ENCODE measurements at regions not wholly inside any gene's neighbourhood (a gene's known extent, or its start where the extent isn't known, plus 50 kb on each side); places are given as distances from the start of the nearest gene placed in this dataset.

DNA sequence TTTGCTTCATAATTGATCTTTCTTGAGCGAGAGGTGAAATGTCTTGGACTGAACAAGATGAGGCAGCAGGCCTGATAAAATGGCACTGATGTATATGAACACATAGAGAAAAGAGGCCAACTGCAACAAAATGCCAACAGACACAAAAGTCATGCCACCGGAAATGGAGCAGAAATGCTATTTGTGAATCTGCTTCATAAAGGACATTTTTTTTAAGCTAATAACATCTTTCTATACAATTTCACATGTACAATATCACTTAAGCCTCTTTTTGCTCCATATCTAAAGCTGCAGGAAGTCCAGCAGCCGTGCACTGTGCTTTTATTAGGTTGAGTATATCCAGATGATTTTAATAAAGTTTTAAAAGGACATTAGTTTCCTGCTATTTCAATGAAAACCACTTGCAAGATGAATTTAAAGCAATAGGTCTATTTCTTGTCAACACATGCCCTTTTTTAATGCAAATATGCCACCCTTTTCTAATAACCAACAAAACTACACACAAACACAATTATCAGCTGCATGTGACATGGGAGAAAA, 169.2 kb upstream of the ADAMTS9 start:
- intact Hi-C loops (cut with DNase I) = no loop called here
- no peak for ATAC-seq (ENCODE audit: poor library complexity)
- DNase-seq = no peak

DNA sequence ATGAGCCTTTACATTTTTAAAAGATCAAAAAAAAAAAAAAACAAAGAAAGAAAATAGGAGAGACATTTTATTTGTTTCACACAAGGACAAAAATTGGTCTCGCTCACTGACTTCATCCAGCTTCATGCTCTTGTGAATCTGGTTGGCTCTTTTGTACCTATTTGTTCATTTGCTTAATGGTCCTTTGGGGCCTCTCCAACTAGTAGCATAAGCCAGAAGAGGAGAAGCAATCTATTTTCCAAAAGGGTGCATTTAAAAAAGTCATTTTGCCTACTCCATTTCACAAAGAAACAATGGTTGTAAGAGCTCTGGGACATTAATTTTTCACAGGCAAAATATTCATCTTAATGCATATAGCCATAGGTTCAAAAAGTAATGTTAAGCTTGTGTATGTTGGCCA, 168.3 kb upstream of the ADAMTS9 start:
- DNase-seq (no peak), ATAC-seq (ENCODE audit: poor library complexity) (no peak)
- intact Hi-C loops (cut with DNase I) = no loop called here

DNA sequence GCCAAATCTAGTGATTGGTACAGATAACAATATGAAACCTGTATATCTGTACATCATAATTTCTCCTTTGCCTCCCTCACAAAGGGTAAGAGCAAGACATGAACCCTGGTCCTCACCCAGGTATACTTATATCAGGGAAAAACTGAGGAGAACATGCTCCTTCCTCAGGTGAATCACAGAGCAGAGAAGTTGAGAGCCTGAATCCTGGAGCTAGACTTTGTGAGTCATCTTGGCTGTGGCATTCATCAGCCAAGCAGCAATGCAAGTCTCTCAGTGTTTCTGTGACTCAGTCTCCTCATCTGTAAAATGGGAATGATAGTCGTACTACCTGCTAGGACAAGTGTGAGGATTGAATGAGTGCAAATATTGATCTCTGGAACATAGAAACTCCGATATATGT, 165.7 kb upstream of the ADAMTS9 start:
- intact Hi-C loops (cut with DNase I) = no loop called here
- DNase-seq (no peak), ATAC-seq (ENCODE audit: poor library complexity) (no peak)

DNA sequence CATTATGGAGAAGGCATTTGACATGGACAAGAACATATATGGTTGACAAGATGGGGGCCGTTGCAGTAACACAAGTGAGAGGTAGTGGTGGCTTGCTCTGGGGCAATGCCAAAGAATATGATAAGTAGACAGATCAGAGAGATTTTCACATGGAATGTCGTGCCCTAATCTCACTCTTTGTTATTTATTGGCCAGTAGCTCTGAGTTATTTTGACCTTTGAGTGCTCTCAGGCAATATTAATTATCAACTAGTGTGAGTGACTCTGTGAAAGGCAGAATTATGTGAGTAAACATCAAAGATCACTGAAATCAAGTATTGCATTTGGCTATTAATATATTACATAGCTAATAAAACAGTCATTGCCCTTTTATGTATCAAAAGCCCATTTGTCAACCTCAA, 164.9 kb upstream of the ADAMTS9 start:
- no peak for ATAC-seq (ENCODE audit: poor library complexity)
- DNase-seq = no peak
- intact Hi-C loops (cut with DNase I) = no loop called here

DNA sequence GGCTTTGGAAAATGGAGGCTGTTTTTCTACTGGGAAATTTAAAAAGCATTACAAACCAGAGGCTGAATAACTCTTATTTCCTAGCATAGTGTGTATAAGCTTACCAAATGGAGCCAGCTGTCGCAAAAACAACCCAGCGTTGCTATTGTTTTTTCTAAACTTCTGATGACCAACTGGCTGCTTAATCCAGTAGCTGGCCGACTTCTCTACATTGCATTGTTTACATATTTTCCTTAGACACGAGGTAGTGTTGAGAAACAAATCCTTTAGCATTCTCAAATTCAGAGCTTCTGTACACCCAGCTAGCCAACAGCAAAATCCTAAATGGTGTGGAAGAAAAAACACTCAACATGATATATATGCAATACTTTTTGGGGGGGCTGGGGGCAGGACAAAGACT, 161.0 kb upstream of the ADAMTS9 start:
- intact Hi-C loops (cut with DNase I) = no loop called here
- no peak for ATAC-seq (ENCODE audit: poor library complexity)

DNA sequence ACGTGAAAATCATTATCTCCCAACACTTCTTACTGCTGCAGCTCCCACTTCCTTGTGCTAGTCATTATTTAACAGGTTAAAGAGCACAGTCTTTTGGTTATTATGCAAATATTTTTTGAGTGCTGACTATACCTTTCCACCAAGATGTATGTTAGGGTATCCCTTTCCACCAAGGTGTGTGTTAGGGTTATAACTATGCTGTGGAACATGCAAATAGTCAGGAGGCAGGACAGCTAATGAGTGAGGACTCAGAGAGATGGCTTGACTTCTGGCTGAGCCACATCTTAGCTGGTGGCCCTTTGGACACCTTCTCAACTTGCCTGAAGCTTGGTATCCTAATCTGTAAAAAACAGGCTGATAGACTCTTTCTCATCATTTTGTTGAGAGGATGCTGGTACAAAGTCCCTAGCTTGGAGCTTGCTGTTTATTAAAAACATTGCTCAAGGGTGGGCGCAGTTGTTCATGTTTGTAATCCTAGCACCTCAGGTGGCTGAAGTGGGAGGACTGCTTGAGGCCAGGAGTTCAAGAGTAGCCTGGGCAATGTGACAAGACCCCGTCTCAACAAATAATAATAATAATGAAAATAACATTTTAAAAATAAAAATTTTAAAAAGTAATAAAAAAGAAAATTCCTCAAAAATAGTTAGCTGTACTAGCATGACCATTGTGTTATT, 160.5 kb upstream of the ADAMTS9 start:
- ATAC-seq (ENCODE audit: poor library complexity) = no peak
- no peak for DNase-seq
- intact Hi-C loops (cut with DNase I) = no loop called here

More for the DNA sequence above, 161.0 kb upstream of the ADAMTS9 start:
- no peak for DNase-seq

DNA sequence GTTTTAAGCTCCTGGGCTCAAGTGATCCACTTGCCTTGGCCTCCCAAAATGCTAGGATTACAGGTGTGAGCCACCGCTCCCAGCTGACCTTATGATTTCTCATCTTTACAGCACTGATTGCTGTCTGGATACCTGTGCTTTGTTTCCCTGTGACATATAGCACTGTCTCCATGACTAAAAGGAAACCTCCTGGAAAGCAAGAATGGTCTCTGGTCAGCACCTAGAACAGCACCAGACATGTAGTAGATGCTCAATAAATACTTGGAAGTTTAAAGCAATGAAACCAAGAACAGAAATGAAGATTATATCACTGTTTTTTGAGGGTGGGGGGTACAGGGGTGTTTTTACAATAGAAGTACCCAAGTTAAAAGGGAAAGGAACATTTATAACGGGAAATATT, 156.8 kb upstream of the ADAMTS9 start:
- ATAC-seq (ENCODE audit: poor library complexity) (no peak), DNase-seq (no peak)
- intact Hi-C loops (cut with DNase I) = no loop called here

DNA sequence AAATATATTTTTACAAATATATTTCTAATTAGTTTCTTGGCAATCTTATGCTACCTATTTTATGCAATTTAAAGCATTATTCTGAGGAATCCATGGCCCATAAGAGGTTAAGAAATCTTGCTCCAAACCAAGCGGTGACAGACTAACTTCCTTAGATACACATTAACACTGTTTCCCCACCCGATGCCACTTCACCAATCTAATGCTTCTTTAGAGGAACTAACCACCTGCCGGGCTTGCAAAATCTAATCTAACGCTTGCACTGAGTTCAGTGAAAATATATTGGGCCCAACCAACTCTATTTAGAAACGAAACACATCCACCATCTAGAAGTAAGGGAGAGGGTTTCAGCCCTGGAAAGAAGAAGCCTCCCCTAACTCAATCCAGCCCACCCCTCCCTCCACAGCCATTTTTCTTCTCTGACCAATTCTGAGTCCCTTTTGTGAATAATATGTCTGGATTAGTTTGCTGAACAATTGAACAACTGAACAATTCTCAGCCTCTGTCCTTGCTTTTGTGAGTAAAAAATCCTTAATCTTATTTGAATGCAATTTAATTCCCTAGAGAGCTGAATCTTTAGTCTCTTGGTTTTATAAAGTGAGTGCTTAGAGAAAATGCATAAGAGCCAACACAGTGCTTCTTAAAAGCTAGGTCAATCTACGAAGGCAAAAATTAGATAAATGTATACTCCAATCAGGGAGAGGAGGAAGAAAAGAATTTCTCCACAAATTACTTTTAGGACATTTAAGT, 150.4 kb upstream of the ADAMTS9 start:
- intact Hi-C loops (cut with DNase I) = no loop called here
- ATAC-seq (ENCODE audit: poor library complexity) (no peak), DNase-seq (no peak)

DNA sequence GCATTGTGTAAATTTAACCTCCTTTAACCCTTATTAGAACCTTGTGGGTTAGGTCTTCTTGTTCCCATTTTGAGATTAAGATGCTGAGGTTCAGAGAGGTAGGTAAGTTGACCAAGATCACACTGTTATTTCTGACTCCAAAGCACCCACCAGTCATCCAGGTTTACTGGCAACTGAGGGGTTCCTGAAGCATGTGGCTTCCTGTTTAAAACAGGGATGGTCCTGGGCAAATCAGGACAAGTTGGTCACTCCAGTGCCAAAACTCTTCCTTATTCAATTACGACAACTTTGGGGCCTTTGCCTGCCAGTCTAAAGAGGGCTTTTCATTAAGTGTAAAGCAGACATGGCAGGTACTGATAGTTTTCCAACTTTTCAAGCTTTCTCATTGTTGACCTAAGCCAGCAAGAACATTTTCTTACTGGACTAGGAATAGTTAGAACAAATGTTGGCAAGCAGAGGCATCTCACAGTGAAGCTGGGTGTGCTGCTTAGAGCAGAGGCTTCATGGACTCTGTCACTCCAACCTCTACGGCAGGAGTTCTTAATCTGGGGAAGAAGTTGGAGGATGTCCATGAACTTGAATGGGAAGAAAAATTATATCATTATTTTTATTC, 149.4 kb upstream of the ADAMTS9 start:
- no peak for ATAC-seq (ENCODE audit: poor library complexity)
- DNase-seq = no peak
- intact Hi-C loops (cut with DNase I) = no loop called here

DNA sequence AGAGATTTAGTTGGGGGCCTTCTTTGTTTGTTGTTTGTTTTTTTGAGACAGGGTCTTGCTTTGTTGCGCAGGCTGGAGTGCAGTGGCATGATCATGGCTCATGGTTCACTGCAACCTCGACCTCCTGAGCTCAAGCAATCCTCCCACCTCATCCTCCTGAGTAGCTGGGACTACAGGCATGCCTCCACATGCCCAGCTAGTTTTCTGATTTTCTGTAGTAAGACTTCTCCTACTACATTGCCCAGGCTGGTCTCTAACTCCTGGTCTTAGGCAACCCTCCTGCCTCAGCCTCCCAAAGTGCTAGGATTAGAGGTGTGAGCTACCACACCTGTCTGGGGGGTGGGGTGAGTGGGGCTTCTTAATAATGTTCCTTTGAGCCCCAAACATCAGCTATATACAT, 148.3 kb upstream of the ADAMTS9 start:
- DNase-seq (no peak), ATAC-seq (ENCODE audit: poor library complexity) (no peak)
- intact Hi-C loops (cut with DNase I) = no loop called here

DNA sequence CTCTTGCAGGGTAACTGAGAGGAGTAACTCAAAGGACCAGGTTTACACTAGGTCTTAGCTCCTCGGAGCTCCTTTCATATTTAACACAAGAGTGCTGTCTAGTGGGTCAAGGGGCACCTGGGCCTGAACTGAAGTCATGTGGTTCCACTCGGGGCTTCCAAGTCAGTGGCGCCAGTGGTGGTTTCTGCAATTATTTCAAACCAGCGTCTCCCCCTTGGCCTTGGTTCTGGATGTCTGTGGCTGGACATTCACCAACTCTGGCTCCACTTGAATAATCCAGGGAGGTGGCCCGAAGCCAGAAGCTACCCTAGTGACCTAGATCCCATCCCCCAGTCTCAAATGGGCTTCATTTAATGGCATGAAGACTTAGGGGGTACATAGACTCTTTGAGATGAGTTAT, 144.3 kb upstream of the ADAMTS9 start:
- DNase-seq = no peak
- intact Hi-C loops (cut with DNase I) = no loop called here
- no peak for ATAC-seq (ENCODE audit: poor library complexity)

DNA sequence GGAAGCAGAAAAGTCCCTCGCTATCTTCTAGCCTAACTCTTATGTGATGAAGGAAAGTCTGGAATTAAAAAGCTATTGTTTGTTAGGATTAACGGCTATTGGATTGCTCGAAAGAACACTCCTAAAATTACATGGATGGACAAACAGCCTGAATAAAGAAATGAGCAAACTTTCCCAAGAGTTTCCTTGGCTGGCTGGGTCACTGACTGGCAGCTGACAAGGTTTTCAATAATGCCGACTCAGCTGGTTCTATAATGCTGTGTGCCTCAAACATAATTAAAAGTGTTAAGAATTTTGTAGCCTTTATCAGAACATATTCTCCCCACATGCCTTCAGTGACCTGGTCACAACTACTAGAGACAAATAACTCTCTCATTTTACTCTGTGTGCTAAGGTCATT, 142.9 kb upstream of the ADAMTS9 start:
- DNase-seq (no peak), ATAC-seq (ENCODE audit: poor library complexity) (no peak)
- intact Hi-C loops (cut with DNase I) = no loop called here

DNA sequence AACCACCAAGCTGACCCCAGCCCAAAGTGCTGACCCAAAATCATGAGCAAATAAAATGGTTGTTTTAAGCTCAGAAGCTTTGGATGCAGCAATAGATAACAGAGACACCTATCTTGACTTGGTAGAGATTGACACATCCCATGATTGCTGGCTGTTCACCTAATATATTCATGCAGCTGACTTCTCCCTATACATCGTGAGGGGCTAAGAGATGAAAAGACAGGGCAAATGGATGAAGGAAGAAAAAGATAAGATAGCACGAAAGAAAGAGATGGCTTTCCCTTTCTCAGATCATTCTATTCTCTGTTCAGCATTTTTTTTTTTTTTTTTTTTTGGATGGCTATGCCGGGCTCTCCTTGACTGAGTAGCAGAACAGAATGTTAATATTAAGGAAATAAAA, 141.5 kb upstream of the ADAMTS9 start:
- ATAC-seq (ENCODE audit: poor library complexity) = no peak
- intact Hi-C loops (cut with DNase I) = no loop called here

DNA sequence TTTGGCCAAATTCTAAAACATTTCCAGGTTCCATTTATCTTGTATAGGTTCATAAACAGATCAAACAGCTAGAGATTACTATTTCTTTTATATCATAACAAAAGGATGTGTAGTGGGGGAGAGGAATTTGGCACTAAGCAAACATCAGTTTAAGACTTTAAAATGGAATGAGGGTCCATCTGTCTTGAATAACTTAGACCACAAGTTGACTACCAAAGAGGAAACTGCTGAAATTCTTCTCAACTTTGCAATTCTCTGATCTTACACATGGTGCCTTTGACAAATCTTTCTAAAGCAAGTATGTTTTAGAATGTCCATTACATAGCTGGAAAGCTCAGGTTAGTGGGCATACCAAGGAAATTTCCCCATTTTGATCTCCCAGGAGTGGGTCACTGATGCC, 140.5 kb upstream of the ADAMTS9 start:
- intact Hi-C loops (cut with DNase I) = no loop called here
- no peak for ATAC-seq (ENCODE audit: poor library complexity)

More for the DNA sequence above, 141.5 kb upstream of the ADAMTS9 start:
- no peak for DNase-seq

DNA sequence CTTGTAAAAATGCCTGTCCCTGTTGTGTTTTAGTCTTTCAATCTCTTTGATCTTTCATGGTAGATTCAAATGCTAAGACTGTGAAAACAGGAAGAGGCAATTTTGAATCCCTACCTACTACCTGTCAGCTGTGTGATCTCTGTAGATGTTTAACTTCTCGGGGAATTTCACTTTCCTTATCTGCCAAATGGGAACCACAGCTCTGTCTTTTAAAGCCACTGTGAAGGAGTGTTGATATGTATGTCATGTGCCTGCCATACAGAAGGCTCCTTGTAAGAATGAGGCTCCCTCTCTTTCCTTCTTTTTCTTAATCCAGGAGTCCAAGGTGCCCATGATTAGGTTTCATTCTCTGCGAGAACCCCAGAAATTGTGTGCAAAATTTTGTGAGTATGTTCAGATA, 139.6 kb upstream of the ADAMTS9 start:
- intact Hi-C loops (cut with DNase I) = no loop called here
- DNase-seq (no peak), ATAC-seq (ENCODE audit: poor library complexity) (no peak)

More for the DNA sequence above, 140.5 kb upstream of the ADAMTS9 start:
- DNase-seq = no peak

DNA sequence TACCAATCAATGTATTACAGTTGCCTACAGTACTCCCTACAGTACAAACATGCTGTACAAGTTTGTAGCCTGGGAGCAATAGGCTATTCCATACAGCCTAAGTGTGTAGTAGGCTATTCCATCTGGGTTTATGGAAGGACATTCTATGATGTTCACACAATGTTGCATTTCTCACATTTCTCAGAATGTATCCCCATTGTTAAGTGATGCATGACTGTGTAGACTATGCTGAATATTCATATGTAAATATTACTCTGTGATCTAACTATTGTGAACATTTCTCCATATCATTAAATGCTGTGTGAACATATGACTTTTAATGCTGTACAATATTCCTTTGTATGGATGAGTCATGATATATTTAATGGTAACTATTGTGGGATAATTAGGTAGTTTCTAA, 139.2 kb upstream of the ADAMTS9 start:
- intact Hi-C loops (cut with DNase I) = no loop called here
- ATAC-seq (ENCODE audit: poor library complexity) (no peak), DNase-seq (no peak)

DNA sequence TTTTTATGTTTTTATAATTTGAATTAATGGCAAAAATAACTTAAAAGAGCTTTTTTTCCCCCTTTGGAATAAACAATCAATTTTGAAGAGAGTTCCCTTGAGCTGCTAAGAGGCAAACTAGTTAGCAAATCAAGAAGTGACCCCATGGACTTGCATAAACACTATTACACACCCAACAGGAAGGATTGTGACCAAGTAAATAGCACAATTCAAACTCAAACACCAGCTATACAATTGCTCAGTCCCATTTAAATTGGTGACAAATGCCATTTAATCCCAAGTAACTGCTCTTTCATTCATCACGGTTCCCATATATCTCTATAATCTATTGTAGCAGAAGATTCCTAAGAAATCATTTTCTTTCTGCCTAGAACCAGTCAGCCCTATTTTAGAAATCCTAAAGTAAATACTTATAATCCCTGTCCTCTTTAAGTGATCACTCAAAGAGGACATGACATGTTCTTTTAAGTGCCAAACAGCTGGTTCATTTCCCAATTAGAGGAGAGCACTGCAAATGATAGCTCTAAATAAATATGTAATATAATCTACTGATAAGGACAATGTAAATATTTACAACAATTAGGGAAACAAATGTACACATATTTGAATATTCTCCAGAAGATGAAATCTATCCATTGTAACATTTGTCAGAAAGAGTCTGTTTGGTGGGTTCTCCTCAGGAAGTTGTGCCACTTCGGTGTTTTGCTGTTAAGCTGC, 137.8 kb upstream of the ADAMTS9 start:
- intact Hi-C loops (cut with DNase I) = no loop called here
- no peak for ATAC-seq (ENCODE audit: poor library complexity)
- no peak for DNase-seq

DNA sequence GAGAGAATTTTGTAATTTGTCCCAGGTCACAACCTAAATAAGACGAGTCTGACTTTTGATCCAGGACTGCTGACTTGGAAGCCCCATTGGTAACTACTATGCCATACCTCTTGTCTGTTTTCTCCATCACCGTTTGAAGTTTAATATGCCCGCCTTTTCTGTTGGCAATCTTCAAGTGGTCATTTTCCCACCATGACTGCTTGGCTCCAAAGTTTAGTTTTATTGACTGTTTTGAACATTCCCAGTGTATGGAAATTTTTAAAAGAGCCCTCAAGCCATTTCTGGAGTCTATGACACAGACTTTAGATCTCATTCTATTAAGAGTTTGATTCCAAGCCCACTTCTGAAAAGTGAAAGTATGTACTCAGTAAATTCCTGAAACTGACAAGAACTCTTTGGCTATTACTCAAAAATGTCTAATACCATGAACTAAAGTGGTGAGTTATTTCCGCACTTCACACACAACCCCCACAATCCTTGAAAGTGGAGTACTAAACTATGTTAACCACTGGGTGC, 136.7 kb upstream of the ADAMTS9 start:
- intact Hi-C loops (cut with DNase I) = no loop called here
- no peak for DNase-seq
- no peak for ATAC-seq (ENCODE audit: poor library complexity)

DNA sequence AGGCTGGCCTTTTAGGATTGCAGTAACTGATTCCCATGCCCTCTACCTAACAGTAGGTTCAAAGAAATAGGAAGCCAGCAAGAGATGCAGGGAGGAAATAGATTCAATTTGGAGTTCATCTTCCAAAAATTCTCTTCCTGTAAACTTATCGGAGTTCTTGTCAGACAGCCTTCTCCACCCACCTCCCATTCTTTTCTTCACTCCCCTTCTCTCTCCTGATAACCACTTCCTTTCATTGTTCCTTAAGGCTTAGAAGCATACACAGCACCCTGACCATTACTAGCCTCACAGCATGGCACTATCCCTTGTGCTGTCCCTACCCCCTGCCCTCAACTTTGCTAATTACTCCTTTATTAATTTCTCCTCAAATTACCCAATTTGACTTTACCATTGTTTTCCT, 130.4 kb upstream of the ADAMTS9 start:
- no peak for ATAC-seq (ENCODE audit: poor library complexity)
- no peak for DNase-seq
- intact Hi-C loops (cut with DNase I) = no loop called here
